Keratinocyte (primary cell): ENCODE measurements at regions not wholly inside any gene's neighbourhood (a gene's known extent, or its start where the extent isn't known, plus 50 kb on each side); places are given as distances from the start of the nearest gene placed in this dataset.

Experiments used
- CTCF ChIP-seq, 3 experiments: IDR thresholded peaks in 1 of 3; conservative IDR thresholded peaks in 1 of 3; optimal IDR thresholded peaks in 1 of 3; 2 replicates in 2 of 3; 3 replicates in 1 of 3; pipeline versions ENCODE3 to v1.5.1; 2011; ENCODE audit warnings: low read length in 3 of 3, mild to moderate bottlenecking in 3 of 3, moderate library complexity in 2 of 3, control low read depth in 1 of 3, inconsistent platforms in 1 of 3; ENCODE audit not compliant: insufficient read depth in 2 of 3; ENCODE audit errors: extremely low read depth in 1 of 3
- EZH2 ChIP-seq: IDR thresholded peaks from one replicate; pipeline ENCODE4 v1.6.1; 2012; ENCODE audit warnings: inconsistent platforms, mild to moderate bottlenecking, low read length, moderate library complexity

GRCh38 chr13:62205273-62205672 is 789.6 kb upstream of the PCDH20 start:
- no peak for TF ChIP-seq CTCF (optimal IDR thresholded peaks at IDR 0.05 in 1 of 3, IDR thresholded peaks at IDR 0.05 in 1 of 3, conservative IDR thresholded peaks at IDR 0.05 in 1 of 3; ENCODE audit: extremely low read depth in 1 of 3, insufficient read depth in 2 of 3, low read length in 3 of 3)
- no peak for TF ChIP-seq EZH2
